H1 (cell line): ENCODE measurements at regions not wholly inside any gene's neighbourhood (a gene's known extent, or its start where the extent isn't known, plus 50 kb on each side); places are given as distances from the start of the nearest gene placed in this dataset.

Experiments used
- CREB1 ChIP-seq: IDR thresholded peaks from 2 replicates; pipeline ENCODE4 v1.6.1; 2012; ENCODE audit warnings: inconsistent platforms
- KDM5A ChIP-seq: fragments of 200-600 bp; IDR thresholded peaks from 2 replicates; pipeline ENCODE4 v1.7.1; 2012; ENCODE audit warnings: mild to moderate bottlenecking, low read length, inconsistent platforms, mixed read lengths
- NRF1 ChIP-seq: IDR thresholded peaks from 2 replicates; pipeline ENCODE4 v1.6.1; 2011; ENCODE audit warnings: mild to moderate bottlenecking, low read depth, low read length, improper control_type of control experiment
- POLR2A ChIP-seq, 2 experiments: IDR thresholded peaks; 1 replicate in 1 of 2; 2 replicates in 1 of 2; pipeline ENCODE4 v1.6.1; 2011; ENCODE audit warnings: low read depth in 2 of 2, low read length in 2 of 2, mild to moderate bottlenecking in 2 of 2; ENCODE audit errors: control extremely low read depth in 1 of 2
- POLR2AphosphoS5 ChIP-seq: IDR thresholded peaks from 2 replicates; pipeline ENCODE4 v1.6.1; 2011; ENCODE audit warnings: low read depth, low read length
- RAD21 ChIP-seq, 2 experiments: IDR thresholded peaks in 1 of 2; conservative IDR thresholded peaks in 1 of 2; 2 replicates each; pipeline ENCODE4 v1.6.1; 2011; ENCODE audit warnings: low read depth in 2 of 2, low read length in 2 of 2, improper control_type of control experiment in 1 of 2, inconsistent platforms in 1 of 2, mild to moderate bottlenecking in 1 of 2, moderate library complexity in 1 of 2
- SIRT6 ChIP-seq: IDR thresholded peaks from one replicate; pipeline ENCODE4 v1.7.1; 2012; ENCODE audit warnings: low read length, inconsistent platforms
- SP2 ChIP-seq: IDR thresholded peaks from 2 replicates; pipeline ENCODE4 v1.6.1; 2012; ENCODE audit warnings: mild to moderate bottlenecking, low read length, inconsistent platforms
- TCF12 ChIP-seq: IDR thresholded peaks from 2 replicates; pipeline ENCODE4 v1.6.1; 2011; ENCODE audit warnings: low read depth, mild to moderate bottlenecking, low read length
- TEAD4 ChIP-seq: IDR thresholded peaks from 2 replicates; pipeline ENCODE4 v1.6.1; 2012; ENCODE audit warnings: low read depth, low read length, inconsistent platforms, mixed read lengths

GRCh38 chr1:98054367-98054701 is 133.5 kb upstream of the DPYD start (continued):
- TF ChIP-seq RAD21 (IDR thresholded peaks at IDR 0.05 in 1 of 2, conservative IDR thresholded peaks at IDR 0.05 in 1 of 2; ENCODE audit: low read depth in 2 of 2, low read length in 2 of 2) (no peak), POLR2AphosphoS5 (no peak), POLR2A (IDR thresholded peaks at IDR 0.05; ENCODE audit: control extremely low read depth in 1 of 2, low read depth in 2 of 2, low read length in 2 of 2) (no peak), SP2 (no peak), SIRT6 (no peak), NRF1 (no peak), KDM5A (no peak), CREB1 (no peak), TCF12 (no peak), TEAD4 (no peak)
